Neuronal stem cell (in vitro differentiated cells): ENCODE measurements at regions not wholly inside any gene's neighbourhood (a gene's known extent, or its start where the extent isn't known, plus 50 kb on each side); places are given as distances from the start of the nearest gene placed in this dataset.
A peak's percentile ranks its signal among the peaks of the same experiment; 100 is the strongest.

ENCODE experiments used
- DNase-seq: peaks from one replicate; pipeline ENCODE4 v3.0.0-alpha.2; 2013; ENCODE audit warnings: low spot score
- H2AFZ ChIP-seq: one replicate; pipeline ENCODE4 v1.6.1; 2013; ENCODE audit warnings: mild to moderate bottlenecking, low read length, inconsistent platforms
- H2AK5ac ChIP-seq: 2 replicates; pipeline ENCODE4 v1.6.1; 2013; ENCODE audit warnings: low read depth, mild to moderate bottlenecking, inconsistent platforms, low read length, moderate library complexity, mixed read lengths
- H2BK120ac ChIP-seq: 2 replicates; pipeline ENCODE4 v1.6.1; 2013; ENCODE audit warnings: low read depth, mild to moderate bottlenecking, inconsistent platforms, low read length, moderate library complexity, mixed read lengths
- H2BK12ac ChIP-seq: one replicate; pipeline ENCODE4 v1.6.1; 2013; ENCODE audit warnings: low read length, inconsistent platforms
- H2BK15ac ChIP-seq: 2 replicates; pipeline ENCODE4 v1.6.1; 2013; ENCODE audit warnings: mild to moderate bottlenecking, low read length, inconsistent platforms, mixed read lengths
- H2BK5ac ChIP-seq: one replicate; pipeline ENCODE4 v1.6.1; 2013; ENCODE audit warnings: inconsistent platforms, mild to moderate bottlenecking, low read length, moderate library complexity
- H3K14ac ChIP-seq: one replicate; pipeline ENCODE4 v1.6.1; 2013; ENCODE audit warnings: low read length, inconsistent platforms
- H3K18ac ChIP-seq: 2 replicates; pipeline ENCODE4 v1.6.1; 2013; ENCODE audit warnings: low read length, inconsistent platforms
- H3K23ac ChIP-seq: 2 replicates; pipeline ENCODE4 v1.6.1; 2013; ENCODE audit warnings: low read depth, mild to moderate bottlenecking, mixed read lengths, low read length, inconsistent platforms; ENCODE audit not compliant: poor library complexity
- H3K27ac ChIP-seq: replicated peaks from 3 replicates; pipeline ENCODE4 v1.5.1; 2013; ENCODE audit warnings: low read length, inconsistent platforms
- H3K27me3 ChIP-seq, 3 experiments: 2 replicates each; pipeline ENCODE4 v1.6.1; 2013; ENCODE audit warnings: low read length in 3 of 3, mild to moderate bottlenecking in 2 of 3, inconsistent platforms in 1 of 3, low read depth in 1 of 3, mixed read lengths in 1 of 3, moderate library complexity in 1 of 3; ENCODE audit not compliant: control insufficient read depth in 3 of 3, insufficient read depth in 3 of 3
- H3K36me3 ChIP-seq, 2 donors: replicated peaks in 1 of 2; 2 replicates each; pipeline ENCODE4 v1.6.1; 2013; ENCODE audit warnings: low read length in 2 of 2; ENCODE audit not compliant: control insufficient read depth in 2 of 2, insufficient read depth in 2 of 2
- H3K4ac ChIP-seq: 2 replicates; pipeline ENCODE4 v1.6.1; 2013; ENCODE audit warnings: inconsistent platforms, mild to moderate bottlenecking, low read length, moderate library complexity
- H3K4me1 ChIP-seq, 2 donors: 1 replicate in 1 of 2; 2 replicates in 1 of 2; pipeline ENCODE4 v1.6.1; 2013; ENCODE audit warnings: low read length in 2 of 2, low read depth in 1 of 2; ENCODE audit not compliant: control insufficient read depth in 2 of 2, insufficient read depth in 1 of 2
- H3K4me2 ChIP-seq: one replicate; pipeline ENCODE4 v1.6.1; 2013; ENCODE audit warnings: mild to moderate bottlenecking, low read length, inconsistent platforms; ENCODE audit not compliant: insufficient read depth, poor library complexity, severe bottlenecking
- H3K4me3 ChIP-seq, 2 donors: 2 replicates each; pipeline ENCODE4 v1.5.1; 2013; ENCODE audit warnings: low read length in 2 of 2, mild to moderate bottlenecking in 2 of 2, inconsistent platforms in 1 of 2, moderate library complexity in 1 of 2
- H3K79me1 ChIP-seq: one replicate; pipeline ENCODE4 v1.6.1; 2013; ENCODE audit warnings: low read depth, mild to moderate bottlenecking, inconsistent platforms, low read length, moderate library complexity
- H3K9ac ChIP-seq: one replicate; pipeline ENCODE4 v1.6.1; 2013; ENCODE audit warnings: mild to moderate bottlenecking, low read depth, low read length, inconsistent platforms; ENCODE audit not compliant: poor library complexity
- H3K9me3 ChIP-seq, 2 donors: replicated peaks in 1 of 2; 2 replicates each; pipeline versions ENCODE3 to v1.6.1; 2013; ENCODE audit warnings: low read length in 2 of 2, mild to moderate bottlenecking in 2 of 2, inconsistent platforms in 1 of 2, low read depth in 1 of 2, mixed read lengths in 1 of 2, moderate library complexity in 1 of 2; ENCODE audit not compliant: control insufficient read depth in 2 of 2, insufficient read depth in 1 of 2
- H4K8ac ChIP-seq: one replicate; pipeline ENCODE4 v1.6.1; 2013; ENCODE audit warnings: low read depth, mild to moderate bottlenecking, inconsistent platforms, low read length, moderate library complexity
- H4K91ac ChIP-seq: one replicate; pipeline ENCODE4 v1.6.1; 2013; ENCODE audit warnings: low read length, low read depth, mild to moderate bottlenecking, inconsistent platforms; ENCODE audit not compliant: poor library complexity
- WGBS, 2 donors: extraction: QIAGEN DNeasy Blood & Tissue Kit; methylation state at CpG; one replicate each; pipeline ENCODE4 v1.1.7; 2013; ENCODE audit warnings: missing lambda C conversion rate in 2 of 2, mixed read lengths in 1 of 2; ENCODE audit not compliant: insufficient read length in 2 of 2, insufficient replicate concordance in 1 of 2; ENCODE audit errors: extremely low coverage in 2 of 2; 5-methylcytosine and 5-hydroxymethylcytosine counted together

DNA sequence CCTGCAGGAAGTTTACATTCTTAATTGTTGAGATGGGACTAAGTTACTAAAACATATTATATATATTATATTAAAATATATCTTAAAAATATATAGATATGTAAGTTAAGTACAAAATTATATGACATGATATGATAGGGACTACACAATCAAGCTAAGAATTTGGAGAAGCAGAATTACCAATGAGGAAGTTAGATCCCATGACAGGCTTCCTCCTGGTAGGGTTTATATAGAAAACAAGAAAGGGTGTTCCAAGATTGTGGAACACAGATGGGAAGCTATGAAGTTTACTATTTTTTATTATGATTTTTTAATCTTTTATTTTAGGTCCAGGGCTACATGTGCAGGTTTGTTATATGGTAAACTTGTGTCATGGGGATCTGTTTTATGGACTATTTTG, 260.8 kb upstream of the ZFHX3 start:
- Histone ChIP-seq H3K14ac (no peak overlapping the region), H2BK15ac (no peak overlapping the region), H3K4me3 (no peak overlapping the region), H3K18ac (no peak overlapping the region), H3K4me2 (no peak overlapping the region), H3K23ac (no peak overlapping the region), H2AK5ac (no peak overlapping the region), H3K27me3 (no peaks in the 10 kb centered on the region), H4K8ac (no peak overlapping the region), H3K4me1 (peaks cover 4 to 10% of the 10 kb centered on the region in 2 donors), H3K27ac (no peak overlapping the region), H2BK120ac (no peak overlapping the region), H3K9ac (no peak overlapping the region), H4K91ac (no peak overlapping the region), H2BK5ac (no peak overlapping the region), H3K4ac (no peak overlapping the region), H3K79me1 (no peaks in the 10 kb centered on the region), H2AFZ (no peak overlapping the region), H3K9me3 (no peaks in the 10 kb centered on the region), H2BK12ac (no peak overlapping the region), H3K36me3 (no peaks in the 10 kb centered on the region)
- no peak for DNase-seq

- H2BK120ac ChIP-seq: no peak overlapping the region
- H4K8ac ChIP-seq: no peak overlapping the region
- H3K36me3 ChIP-seq: no peaks in the 10 kb centered on the region
- no peak for DNase-seq
- no peaks in the 10 kb centered on the region for H3K79me1 ChIP-seq
- H3K27ac ChIP-seq: no peak overlapping the region
- no peak overlapping the region for H3K4me2 ChIP-seq
- no peak overlapping the region for H4K91ac ChIP-seq
- H3K4me1 ChIP-seq: peaks cover 4 to 15% of the 10 kb centered on the region in 2 donors
- no peak overlapping the region for H2AFZ ChIP-seq
- no peak overlapping the region for H3K4me3 ChIP-seq
- H3K9me3 ChIP-seq: no peaks in the 10 kb centered on the region
- no peak overlapping the region for H2BK12ac ChIP-seq
- no peak overlapping the region for H2BK15ac ChIP-seq
- no peak overlapping the region for H2BK5ac ChIP-seq
- no peak overlapping the region for H3K18ac ChIP-seq
- no peaks in the 10 kb centered on the region for H3K27me3 ChIP-seq
- no peak overlapping the region for H3K9ac ChIP-seq
- H3K23ac ChIP-seq: no peak overlapping the region
- no CpG with 5 or more reads among the region's 1 CpG for WGBS, 2 donors
- H3K14ac ChIP-seq: no peak overlapping the region
- no peak overlapping the region for H3K4ac ChIP-seq
- no peak overlapping the region for H2AK5ac ChIP-seq
Measured at GRCh38 chr16:73306901-73307413, 259.0 kb upstream of the ZFHX3 start.

- Histone ChIP-seq H3K4me1 (peaks cover 6 to 18% of the 10 kb centered on the region in 2 donors), H3K79me1 (no peaks in the 10 kb centered on the region), H2AFZ (peak overlapping the region; percentile 25), H3K4ac (no peak overlapping the region), H3K9me3 (no peaks in the 10 kb centered on the region), H2AK5ac (no peak overlapping the region), H3K4me2 (no peak overlapping the region), H3K14ac (no peak overlapping the region), H3K9ac (no peak overlapping the region), H2BK5ac (no peak overlapping the region), H4K8ac (no peak overlapping the region), H3K18ac (no peak overlapping the region), H3K23ac (no peak overlapping the region), H3K27me3 (no peaks in the 10 kb centered on the region), H2BK12ac (no peak overlapping the region), H4K91ac (no peak overlapping the region), H3K27ac (no peak overlapping the region), H3K4me3 (no peak overlapping the region), H2BK15ac (no peak overlapping the region), H3K36me3 (no peaks in the 10 kb centered on the region), H2BK120ac (no peak overlapping the region)
- WGBS, 2 donors: no CpG with 5 or more reads among the region's 14 CpGs
- DNase-seq: no peak
Measured at GRCh38 chr16:73304008-73304774, 256.3 kb upstream of the ZFHX3 start.

- Histone ChIP-seq H3K14ac (no peak overlapping the region), H4K91ac (no peak overlapping the region), H2BK120ac (no peak overlapping the region), H2AK5ac (no peak overlapping the region), H3K4ac (no peak overlapping the region), H2AFZ (no peak overlapping the region), H3K4me1 (peaks cover 7 to 23% of the 10 kb centered on the region in 2 donors), H3K23ac (no peak overlapping the region), H3K9ac (no peak overlapping the region), H3K79me1 (no peaks in the 10 kb centered on the region), H2BK12ac (no peak overlapping the region), H3K18ac (no peak overlapping the region), H3K27ac (no peak overlapping the region), H3K36me3 (no peaks in the 10 kb centered on the region), H3K27me3 (no peaks in the 10 kb centered on the region), H3K4me3 (no peak overlapping the region), H2BK15ac (no peak overlapping the region), H4K8ac (no peak overlapping the region), H3K4me2 (no peak overlapping the region), H3K9me3 (no peaks in the 10 kb centered on the region), H2BK5ac (no peak overlapping the region)
- WGBS, 2 donors: no CpG with 5 or more reads among the region's 3 CpGs
- no peak for DNase-seq
Measured at GRCh38 chr16:73302942-73303341, 255.0 kb upstream of the ZFHX3 start.
